NK-92 (cell line): ENCODE measurements at regions not wholly inside any gene's neighbourhood (a gene's known extent, or its start where the extent isn't known, plus 50 kb on each side); places are given as distances from the start of the nearest gene placed in this dataset.

Experiments
- DNase-seq: peaks from one replicate; lab custom pipeline; 2025; ENCODE audit not compliant: unreplicated experiment; lab: John Stamatoyannopoulos, UW

DNA sequence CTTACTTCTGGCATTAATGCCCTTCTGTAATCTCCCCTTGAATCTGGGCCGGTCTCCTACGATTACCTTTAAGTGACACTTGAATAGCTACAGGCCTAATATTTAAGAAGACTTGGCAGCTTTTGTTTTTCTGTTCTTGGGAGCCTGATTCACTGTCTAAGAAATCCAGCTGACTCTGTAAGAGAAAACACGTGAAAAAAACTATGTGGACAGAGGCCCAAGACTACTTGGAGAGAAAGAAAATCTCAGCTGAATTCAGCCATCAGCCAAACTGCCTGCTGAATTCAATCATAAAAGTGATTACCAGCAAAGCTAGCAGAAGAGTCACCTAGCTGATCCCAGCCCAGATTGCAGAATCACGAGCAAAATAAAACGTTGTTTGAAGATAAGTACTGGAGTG is 521.2 kb downstream of the MID1IP1 start:
- no peak for DNase-seq

DNA sequence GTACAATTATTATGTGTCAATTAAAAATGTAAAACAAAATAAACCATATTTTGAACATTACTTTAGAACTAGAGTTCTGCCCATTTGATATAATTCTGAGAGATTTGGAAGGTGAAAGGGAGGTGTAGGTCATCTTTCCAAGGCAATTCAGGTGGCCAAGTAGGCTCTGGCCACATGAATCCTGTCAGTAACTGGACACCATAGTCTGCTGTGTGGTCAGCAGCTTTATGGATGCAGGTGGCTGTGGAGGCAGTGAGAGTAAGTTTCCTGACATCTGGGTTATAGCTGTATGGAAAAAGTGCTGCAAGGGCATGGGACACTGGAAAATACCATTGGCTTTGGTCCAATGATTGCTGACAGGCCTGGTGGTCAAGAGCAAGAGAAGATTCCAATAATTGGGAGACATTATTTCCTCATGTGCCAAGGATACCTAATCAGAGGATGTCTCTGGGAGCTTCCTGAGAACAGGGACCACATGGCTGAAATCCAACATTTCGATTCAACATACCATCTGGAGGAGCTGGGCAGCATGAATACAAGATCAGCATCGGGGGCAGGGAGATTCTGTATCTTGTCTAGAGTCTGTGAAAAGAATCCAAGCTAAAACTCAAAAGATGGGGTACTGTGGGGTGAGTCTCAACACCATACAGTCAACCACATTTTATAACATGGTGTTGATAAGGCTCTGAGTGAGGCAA is 523.1 kb downstream of the MID1IP1 start:
- no peak for DNase-seq

DNA sequence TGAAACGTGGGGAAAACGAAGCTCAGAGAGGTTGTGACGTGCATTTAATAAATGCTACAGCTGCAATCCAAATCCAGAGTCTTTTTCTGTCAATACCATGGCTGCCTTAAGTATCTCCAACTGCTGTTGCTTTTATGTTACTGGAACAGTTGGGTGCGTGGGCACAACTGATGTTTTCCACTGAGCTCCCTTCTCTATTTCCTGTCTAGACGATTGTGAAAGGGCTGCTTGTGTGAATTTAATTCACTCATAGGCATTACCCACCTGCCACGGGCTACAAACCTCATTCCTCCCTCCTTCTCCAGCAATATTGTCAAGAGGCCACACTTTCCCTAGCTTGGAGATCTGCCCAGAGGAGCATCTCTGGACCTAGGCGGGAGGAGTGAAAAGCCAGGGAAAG is 526.0 kb downstream of the MID1IP1 start:
- DNase-seq = no peak

DNA sequence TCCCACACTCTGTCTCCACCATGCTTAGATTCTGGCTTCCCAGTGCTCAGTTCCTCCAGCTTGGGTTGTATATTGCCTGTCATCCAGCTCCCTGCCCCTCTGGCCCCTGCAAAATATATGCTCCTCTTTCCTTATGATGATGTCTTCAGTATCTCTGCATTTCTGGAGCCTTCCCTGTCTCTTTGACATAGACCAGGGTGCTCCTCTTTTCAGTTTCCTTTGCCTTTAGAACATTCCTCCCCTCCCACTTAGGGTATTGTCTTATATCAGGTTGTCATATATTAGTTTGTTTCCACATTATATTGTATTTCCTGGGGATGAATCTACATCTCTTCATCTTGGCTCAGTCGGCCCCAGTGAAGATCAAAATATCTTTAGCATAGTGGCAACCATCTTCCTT is 526.4 kb downstream of the MID1IP1 start:
- DNase-seq = no peak

DNA sequence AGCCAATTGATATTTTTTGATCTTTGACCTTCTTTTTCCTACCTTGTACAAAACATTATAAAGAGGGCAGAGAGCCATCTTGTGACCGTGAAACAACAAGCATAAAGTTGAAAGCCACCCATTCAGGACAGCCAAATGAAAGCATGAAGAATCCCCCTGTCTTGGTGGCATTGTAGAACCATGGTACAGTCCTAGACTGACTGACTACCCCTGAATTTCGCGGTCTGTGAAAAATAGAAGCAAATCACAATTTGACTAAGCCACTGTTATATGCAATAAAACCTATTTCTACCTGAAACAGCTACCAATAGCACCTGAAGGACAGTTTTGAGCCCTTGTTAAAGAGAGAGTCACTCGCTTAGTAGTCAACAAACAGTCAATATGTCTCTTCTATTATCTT is 527.4 kb downstream of the MID1IP1 start:
- DNase-seq = no peak

DNA sequence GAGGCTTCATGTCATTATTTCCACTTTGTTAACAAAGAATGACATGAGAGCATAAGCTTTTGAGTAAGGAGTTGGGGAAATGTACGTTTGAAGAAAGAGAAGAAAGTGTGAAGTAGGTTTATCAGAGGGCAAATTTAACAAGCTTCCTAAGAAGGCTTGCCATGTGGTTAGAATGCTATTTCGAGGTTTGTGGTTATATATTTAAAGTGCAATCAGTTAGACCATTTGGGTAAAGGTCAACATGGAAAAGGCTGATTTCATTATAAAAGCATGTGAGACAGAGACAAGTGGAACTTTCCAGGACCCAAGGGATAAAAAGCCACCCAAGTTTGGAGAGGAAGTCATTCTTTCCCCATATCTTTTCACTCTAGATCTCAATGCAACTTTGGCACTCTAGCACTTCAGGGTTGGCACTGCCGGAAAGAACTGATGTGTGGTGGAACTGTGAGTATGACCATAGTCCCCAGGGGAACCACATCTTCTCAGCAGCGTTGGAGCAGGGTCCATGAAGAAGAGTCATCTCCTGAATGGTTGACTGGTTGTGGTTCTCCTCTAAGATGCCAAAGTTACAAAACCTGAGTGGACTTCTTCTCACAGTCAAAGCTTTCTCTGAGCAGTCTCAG is 529.9 kb downstream of the MID1IP1 start:
- DNase-seq = no peak

DNA sequence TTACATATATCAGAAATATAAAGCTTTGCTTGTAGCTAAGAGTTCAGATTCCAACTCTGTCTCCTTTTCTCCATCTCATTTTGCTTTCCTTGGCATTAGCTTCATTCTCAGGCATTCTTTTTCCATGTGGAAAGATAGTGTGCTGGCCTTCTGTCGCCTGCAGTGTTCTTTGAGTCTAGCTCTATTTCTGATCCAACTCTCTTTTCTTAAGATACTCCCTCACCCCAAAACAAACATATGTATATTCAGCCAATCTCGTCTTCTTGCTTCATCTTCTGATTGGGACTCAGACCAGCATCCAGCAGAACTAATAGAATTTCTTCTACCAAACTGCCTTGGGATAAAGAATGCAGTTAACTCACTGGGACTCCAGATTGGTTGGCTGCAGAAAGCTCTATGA is 532.2 kb downstream of the MID1IP1 start:
- no peak for DNase-seq

DNA sequence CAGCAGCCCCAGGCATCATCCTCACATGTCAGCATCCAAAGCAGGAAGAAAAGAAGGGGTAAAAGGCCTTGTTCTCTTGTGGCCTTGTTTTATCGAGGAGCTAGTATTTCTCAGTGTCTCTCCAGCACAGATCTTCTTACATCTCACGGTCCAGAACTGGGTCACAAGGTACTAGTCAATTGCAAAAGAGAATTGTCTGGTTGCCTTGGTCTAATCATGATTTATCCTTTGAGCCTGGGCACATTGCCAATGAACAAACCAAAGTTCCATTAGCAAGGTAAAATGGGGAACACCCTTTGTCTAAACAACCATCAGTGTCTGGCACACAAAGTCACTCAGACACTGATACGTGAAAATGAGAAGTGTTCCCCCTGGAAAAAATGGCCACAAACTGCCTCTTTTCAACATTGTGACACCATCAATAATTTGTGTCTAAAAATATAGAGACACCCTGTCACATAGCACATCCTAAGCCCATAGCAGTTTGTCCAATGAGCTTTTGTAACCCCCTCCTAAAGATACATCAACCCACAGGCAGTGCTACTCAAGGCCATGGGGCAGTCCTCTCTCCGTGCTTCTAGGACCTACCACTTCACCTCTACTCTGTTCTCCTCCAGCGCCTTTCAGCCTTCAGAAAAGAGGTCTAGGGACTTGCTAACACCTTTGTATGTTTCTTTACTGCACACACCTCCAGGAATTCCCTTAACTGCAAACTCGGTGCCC is 534.4 kb downstream of the MID1IP1 start:
- no peak for DNase-seq

DNA sequence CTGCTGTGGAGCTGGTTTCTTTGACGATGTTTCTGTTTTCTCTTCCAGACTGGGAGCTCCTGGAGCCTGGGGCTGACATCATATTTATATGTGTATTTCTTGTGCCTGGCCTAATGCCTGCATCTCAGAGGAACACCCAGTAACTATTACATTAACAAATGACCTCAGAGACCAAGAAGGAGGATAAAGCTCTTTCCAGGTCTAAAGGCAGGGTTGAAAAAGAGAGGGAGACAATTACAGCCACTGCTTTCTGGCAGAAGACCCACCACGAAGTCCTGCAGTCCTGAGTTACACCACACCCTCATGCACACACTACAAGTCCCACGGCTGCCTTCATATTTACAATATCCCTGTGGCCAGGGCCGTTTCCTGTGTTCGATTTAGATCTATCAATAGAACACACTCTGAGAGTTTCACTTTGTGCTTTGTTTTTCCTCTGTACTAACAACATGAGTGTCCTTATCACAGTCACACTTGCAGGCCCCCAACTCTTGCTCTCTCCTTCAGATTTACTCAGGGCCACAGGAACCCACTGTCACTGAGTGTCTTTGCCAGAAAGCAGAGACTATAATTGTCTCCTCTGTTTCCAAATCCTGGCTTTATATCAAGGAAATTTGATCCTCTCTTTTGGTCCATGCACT is 535.5 kb downstream of the MID1IP1 start:
- no peak for DNase-seq

DNA sequence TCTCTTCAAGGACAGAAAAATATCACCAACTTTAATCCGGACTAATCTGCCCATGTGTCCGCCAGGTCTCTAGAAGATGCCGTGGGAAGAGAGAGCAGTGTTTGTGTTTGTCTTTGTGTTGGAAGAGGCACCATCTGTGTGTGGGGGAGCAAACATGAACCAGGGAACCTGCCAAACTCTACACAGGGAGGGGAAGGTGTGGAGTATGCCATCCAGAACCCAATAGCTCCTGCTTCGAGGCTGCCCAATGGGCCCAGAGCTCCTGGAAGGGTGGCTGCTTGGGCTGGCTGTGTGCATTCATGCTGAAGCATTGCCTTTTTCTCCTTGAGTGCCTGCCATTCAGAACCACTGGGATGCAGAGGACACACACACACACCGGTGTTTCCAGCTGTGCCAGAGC is 536.2 kb downstream of the MID1IP1 start:
- DNase-seq = no peak

DNA sequence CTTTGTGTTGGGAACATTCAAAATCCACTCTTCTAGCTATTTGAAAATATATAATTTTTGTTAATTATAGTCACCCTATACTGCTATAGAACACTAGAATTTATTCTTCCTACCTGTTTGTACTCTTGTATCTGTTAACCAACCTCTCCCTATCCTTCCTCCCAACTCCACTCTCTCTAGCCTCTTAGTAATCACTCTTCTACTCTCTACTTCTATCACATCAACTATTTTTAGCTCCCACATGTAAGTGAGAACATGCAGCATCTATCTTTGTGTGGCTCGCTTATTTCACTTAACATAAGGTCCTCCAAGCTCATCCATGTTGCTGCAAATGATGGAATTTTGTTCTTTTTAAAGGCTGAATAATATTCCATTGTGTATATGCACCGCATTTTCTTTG is 537.3 kb downstream of the MID1IP1 start:
- no peak for DNase-seq

DNA sequence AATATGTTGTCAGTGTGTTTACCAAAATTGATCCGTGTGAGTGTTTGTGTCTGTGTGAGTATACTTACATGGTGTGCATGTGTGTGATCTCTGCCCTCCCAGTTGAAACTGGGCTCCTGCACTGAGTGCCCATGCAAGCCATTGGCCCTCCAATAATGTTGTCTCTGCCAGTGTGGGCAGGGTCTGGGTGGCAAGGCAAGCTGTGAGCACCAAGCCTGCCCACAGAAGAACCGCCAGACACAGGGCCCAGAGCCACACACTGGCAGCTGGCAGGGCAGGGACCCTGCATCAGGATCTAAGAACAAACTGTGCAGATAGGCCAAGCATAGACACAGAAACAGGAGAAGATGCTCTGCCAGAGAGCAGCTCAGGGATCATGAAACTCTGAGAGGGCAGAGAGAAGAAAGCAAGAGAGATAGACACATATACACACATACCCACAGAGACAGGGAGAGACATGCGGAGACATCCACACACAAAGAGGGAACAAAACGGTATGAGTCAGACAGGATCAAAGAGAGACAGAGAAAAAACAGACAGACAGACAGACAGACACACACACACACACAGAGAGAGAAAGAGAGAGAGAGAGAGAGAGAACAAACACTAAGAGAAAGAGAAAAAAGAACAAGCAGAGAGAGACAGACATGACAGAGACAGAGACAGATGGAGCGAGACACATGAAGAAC is 555.0 kb downstream of the MID1IP1 start:
- DNase-seq = no peak

DNA sequence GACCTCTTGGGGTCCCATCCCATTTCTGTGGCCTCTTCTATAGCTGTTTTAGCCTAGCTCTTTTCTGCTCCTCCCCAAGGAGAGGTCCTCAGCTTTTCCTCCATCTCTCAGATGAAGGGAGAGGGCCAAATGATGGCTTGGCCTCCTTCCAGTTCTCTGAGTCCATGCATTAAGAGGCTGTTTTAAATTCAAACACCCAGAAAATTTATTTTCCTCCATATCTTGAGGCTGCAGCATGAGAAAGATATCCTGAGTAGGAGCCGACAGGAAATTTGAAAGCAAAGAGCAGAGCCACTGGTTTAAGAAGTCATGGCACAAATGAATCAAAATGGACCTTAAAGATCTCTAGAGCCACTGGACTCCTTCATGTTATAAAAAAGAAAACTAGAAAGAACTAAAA is 558.8 kb downstream of the MID1IP1 start:
- DNase-seq = no peak

DNA sequence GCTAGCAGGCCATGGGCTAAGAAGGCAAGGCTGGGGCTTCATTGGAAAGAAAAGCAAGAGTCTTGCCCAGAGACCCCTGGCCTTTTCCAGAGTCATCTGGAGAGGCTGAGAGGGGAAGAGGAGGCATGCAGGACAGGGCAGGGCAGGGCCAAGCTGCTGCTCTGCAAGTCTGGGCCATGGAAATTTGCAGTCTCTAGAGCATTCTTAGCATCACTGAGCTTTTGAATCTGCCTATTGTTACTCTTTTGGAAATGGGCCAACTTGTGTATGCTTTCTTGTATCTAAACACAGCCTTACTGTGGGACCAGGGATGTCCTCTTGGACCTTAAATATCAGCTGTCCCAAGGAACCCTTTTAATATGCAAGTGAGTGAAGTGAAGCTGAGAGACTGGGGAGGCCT is 560.5 kb downstream of the MID1IP1 start:
- no peak for DNase-seq

DNA sequence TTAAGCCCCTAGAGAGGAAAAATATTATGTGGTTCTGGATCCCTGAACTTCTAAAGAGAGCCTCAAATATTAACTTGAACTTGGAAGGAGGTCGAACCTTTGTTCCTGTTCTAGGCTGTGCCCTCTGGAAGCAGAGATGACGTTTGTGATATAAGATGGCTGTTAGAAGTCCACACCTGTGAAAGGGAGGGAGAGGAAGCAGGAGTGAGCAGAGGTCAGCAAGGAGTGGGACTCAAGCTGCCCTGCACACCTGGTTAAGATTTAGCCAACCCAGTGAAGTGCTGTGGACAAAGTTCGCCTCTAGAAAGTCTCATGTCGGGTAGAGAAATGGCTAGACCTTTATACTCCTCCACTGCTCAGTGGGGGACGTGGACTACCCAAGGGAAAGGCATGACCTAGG is 566.2 kb downstream of the MID1IP1 start:
- DNase-seq = no peak

DNA sequence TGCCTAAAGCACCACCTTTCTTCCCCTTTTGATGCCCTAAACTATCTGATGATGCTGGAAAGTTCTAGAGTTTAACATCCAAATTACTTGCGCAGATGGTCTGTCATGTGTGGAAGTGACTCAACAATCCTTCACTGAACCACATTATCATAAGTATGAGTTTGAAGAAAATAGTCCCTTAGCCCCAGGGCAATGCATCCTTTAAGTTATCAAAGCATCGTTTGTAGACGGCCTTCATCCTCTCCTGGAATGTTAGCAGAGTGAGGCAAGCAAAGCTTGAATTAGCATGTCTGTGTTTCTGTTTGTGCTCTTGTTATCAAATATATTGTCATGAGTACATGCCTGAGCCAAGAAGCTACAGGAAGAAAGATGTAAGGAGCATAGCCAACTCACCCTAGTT is 570.9 kb downstream of the MID1IP1 start:
- DNase-seq = no peak

DNA sequence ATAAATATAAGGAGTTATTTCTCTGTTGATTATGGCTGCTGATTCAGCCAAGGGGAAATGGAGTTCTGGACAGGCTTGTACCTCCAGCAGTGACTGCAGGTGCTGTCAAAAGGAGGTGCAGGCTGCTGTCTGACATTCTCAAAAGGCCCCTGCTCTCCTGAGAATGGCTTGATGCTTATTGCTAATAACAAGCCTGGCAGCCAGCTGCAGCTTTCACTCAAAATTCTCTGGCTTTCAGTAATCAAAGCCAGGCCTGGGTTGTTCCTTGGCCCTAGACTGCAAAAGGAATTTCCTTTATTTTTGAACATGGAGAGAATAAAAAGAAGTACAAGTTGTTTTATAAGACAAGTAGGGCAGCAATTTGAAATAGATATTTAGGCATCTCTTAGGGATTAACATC is 575.9 kb downstream of the MID1IP1 start:
- no peak for DNase-seq

DNA sequence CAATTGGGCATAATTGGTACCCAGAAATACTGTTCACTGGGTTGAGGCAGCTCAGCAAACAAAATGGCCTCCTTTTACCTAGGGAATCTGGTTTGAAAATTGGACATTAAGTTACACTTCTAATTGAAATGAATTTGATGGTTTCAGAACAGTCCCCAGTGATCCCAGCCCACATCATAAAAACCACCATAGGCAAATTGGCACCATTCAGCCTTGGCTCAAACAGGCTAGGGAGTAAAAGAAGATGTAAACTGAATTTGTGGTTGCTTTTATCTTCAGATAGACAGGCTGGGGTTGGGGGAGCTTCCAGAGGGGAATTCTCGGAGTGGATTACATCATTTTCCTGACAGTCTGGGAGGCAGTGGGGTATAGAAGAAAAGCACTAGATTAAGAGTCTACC is 576.5 kb downstream of the MID1IP1 start:
- no peak for DNase-seq

DNA sequence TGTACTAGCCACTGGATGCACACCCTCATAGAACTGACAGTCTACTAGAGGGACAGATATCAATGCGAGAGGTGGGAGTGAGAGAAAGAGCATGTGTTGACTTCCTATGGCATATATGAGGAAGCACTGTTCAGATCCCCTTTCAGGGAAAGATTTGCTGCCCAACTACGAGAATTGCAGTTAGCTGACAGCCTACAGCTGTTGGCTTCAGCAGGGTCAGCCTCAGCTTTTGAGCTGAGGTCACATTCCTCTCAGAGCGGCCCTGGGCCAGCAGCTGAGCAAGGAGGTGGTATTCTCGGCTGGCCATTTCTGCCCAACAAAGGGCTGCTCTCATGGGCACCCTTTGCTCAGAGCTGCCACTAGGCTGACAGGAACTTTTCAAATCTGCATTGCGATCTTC is 580.2 kb downstream of the MID1IP1 start:
- DNase-seq = no peak

DNA sequence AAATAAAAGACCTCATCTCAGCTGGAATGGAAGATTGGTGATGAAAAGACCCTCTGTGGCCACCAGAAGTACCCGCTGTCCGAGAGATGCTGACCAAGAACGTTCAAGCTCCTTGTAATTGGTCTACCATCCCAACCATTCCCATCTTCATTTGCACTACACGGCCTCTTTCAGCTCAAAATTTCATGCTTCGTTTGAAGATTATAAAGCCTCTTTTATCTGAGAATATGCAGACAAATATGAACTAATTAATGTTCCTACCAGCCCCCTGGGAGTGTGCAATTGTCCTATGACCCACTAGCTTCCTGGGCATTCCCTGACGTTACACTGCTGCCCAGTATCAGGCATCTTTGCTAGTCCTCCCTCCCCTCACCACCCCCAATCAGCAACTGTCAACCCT is 583.7 kb downstream of the MID1IP1 start:
- DNase-seq = no peak

DNA sequence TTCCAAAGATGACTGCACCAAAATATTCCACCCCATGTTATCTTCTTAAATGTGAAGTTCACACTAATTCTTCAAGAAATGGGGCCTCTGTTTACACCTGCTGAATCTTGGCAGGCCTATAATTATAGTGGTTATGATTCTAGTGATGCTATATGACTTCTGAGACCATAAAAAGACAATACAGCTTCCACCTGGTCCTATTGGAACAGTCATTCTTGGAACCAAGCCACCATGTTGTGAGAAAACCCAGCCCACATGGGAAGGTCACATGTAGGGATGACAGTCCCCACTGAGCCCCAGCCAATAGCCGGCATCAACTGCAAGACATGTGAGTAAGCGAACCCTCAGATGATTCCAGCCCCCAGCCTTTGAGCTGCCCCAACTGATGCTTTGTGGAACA is 587.5 kb downstream of the MID1IP1 start:
- no peak for DNase-seq
